ENCODE measurements at regions not wholly inside any gene's neighbourhood (a gene's known extent, or its start where the extent isn't known, plus 50 kb on each side); places are given as distances from the start of the nearest gene placed in this dataset.

GRCh38 chr4:123744664-123745290 lies 348.2 kb downstream of the SPRY1 start:
- TF ChIP-seq CTCF (IDR thresholded peaks at IDR 0.05), result no peak
- no peak for TF ChIP-seq ZFX (IDR thresholded peaks at IDR 0.05; ENCODE audit: borderline replicate concordance)
- no peak overlapping the region for H3K27ac ChIP-seq

- TF ChIP-seq CTCF (IDR thresholded peaks at IDR 0.05) (no peak), ZFX (IDR thresholded peaks at IDR 0.05; ENCODE audit: borderline replicate concordance) (no peak)
- no peak overlapping the region for H3K27ac ChIP-seq
Observed at GRCh38 chr4:123747016-123747415, 350.4 kb downstream of the SPRY1 start.

- TF ChIP-seq ZFX (IDR thresholded peaks at IDR 0.05; ENCODE audit: borderline replicate concordance), result no peak
- TF ChIP-seq CTCF (IDR thresholded peaks at IDR 0.05), result no peak
- H3K27ac ChIP-seq, result no peak overlapping the region
Observed at GRCh38 chr4:123748806-123749205, 352.2 kb downstream of the SPRY1 start.

- H3K27ac ChIP-seq, result no peak overlapping the region
Observed at GRCh38 chr4:123749383-123749782, 352.8 kb downstream of the SPRY1 start.

DNA sequence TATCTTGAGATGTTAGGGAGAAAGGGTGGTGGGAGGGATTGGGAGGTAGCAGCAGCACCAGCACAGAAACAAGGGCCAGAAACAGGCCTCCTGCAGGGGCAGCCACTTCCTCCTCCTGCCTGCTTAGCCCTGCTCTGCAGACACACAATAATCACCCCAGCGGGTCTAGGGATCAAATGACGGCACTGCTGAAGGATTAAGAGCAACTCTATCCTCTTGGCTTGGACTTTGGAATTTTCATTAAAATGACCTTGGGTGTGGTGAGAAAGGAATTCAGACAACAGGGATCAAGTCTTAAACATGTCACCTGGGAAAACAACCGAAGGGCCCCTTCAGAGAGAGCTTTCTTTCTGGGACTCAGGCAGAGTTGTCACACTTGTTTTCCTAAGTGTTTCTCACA lies 353.4 kb downstream of the SPRY1 start:
- TF ChIP-seq CTCF (IDR thresholded peaks at IDR 0.05), result no peak
- no peak for TF ChIP-seq ZFX (IDR thresholded peaks at IDR 0.05; ENCODE audit: borderline replicate concordance)
- no peak overlapping the region for H3K27ac ChIP-seq

More at GRCh38 chr4:123749383-123749782, 352.8 kb downstream of the SPRY1 start:
- TF ChIP-seq CTCF (IDR thresholded peaks at IDR 0.05), result no peak
- no peak for TF ChIP-seq ZFX (IDR thresholded peaks at IDR 0.05; ENCODE audit: borderline replicate concordance)

DNA sequence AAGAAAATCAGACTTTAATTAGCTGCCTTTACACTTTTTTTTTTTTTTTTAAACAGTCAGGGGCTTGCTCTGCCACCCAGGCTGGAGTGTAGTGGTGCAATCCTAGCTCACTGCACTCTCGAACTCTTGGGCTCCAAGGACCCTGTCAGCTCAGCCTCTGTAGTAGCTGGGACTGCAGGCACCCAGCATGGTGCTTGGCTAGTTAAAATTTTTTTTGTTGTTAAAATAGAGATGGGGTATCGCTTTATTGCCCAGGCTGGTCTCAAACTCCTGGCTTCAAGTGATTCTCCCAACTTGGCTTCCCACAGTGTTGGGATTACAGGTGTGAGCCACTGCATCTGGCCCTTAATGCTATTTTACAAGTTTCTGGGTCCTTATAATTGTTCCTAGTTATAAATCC lies 359.1 kb downstream of the SPRY1 start:
- no peak overlapping the region for H3K27ac ChIP-seq
- no peak for TF ChIP-seq CTCF (IDR thresholded peaks at IDR 0.05)
- TF ChIP-seq ZFX (IDR thresholded peaks at IDR 0.05; ENCODE audit: borderline replicate concordance), result no peak

GRCh38 chr4:123767806-123768205 lies 371.2 kb downstream of the SPRY1 start:
- no peak overlapping the region for H3K27ac ChIP-seq
- TF ChIP-seq CTCF (IDR thresholded peaks at IDR 0.05), result no peak
- TF ChIP-seq ZFX (IDR thresholded peaks at IDR 0.05; ENCODE audit: borderline replicate concordance), result no peak

Data from 22Rv1 (cell line).